ENCODE measurements at regions not wholly inside any gene's neighbourhood (a gene's known extent, or its start where the extent isn't known, plus 50 kb on each side); places are given as distances from the start of the nearest gene placed in this dataset.

DNA sequence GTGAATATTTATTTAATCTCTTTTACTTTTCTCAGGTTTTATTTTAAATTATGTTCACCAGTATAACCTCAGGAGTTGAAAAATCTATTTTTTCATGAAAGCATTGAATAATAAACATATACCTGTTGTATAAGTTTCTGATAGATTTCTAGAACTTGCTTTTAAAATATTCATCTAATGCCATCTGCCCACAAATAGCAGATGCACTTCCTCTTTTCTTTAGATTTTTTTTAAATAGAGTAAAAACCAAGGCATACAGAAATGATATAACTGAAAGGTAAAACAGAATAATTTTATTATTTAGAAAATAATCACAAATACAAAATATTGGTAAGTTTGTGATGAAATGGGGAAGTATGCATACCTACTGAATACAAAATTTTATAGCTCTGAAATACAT is 130.7 kb upstream of the PRMT6 start:
- no peak for TF ChIP-seq EZH2 (optimal IDR thresholded peaks at IDR 0.05; ENCODE audit: low read depth, low read length)
- TF ChIP-seq, protein P1, sequence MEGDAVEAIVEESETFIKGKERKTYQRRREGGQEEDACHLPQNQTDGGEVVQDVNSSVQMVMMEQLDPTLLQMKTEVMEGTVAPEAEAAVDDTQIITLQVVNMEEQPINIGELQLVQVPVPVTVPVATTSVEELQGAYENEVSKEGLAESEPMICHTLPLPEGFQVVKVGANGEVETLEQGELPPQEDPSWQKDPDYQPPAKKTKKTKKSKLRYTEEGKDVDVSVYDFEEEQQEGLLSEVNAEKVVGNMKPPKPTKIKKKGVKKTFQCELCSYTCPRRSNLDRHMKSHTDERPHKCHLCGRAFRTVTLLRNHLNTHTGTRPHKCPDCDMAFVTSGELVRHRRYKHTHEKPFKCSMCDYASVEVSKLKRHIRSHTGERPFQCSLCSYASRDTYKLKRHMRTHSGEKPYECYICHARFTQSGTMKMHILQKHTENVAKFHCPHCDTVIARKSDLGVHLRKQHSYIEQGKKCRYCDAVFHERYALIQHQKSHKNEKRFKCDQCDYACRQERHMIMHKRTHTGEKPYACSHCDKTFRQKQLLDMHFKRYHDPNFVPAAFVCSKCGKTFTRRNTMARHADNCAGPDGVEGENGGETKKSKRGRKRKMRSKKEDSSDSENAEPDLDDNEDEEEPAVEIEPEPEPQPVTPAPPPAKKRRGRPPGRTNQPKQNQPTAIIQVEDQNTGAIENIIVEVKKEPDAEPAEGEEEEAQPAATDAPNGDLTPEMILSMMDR (IDR thresholded peaks at IDR 0.05; ENCODE audit: low read length): no peak
- no peak for TF ChIP-seq EZH2phosphoT487 (IDR thresholded peaks at IDR 0.05; ENCODE audit: low read length)

All from MM.1S (cell line).